ENCODE measurements at regions not wholly inside any gene's neighbourhood (a gene's known extent, or its start where the extent isn't known, plus 50 kb on each side); places are given as distances from the start of the nearest gene placed in this dataset.

- H3K27me3 ChIP-seq, result no peaks in the 10 kb centered on the region
- no peaks in the 10 kb centered on the region for H3K36me3 ChIP-seq
- no peak overlapping the region for H3K4me3 ChIP-seq
- intact Hi-C loops (cut with DNase I; ENCODE audit: low total_unique reads), result no loop called here
- 64 to 72% methylated on average over 3 of the region's 3 CpGs for WGBS, 2 donors (ENCODE audit: low coverage in 1 of 2)
- no peak overlapping the region for H3K27ac ChIP-seq
- H3K9me3 ChIP-seq, result no peaks in the 10 kb centered on the region
- no peak for DNase-seq
- H3K4me1 ChIP-seq, result no peaks in the 10 kb centered on the region
- no peak for TF ChIP-seq CTCF (IDR thresholded peaks at IDR 0.05)
- TF ChIP-seq POLR2A (IDR thresholded peaks at IDR 0.05), result no peak
- no peak for TF ChIP-seq POLR2AphosphoS5 (IDR thresholded peaks at IDR 0.05)
- no peak for TF ChIP-seq EP300 (IDR thresholded peaks at IDR 0.05; ENCODE audit: low read depth)
- in situ Hi-C loops (cut with MboI; ENCODE audit: low pct_ligation_motif_present in 1 of 4, low pct_unique_long_range_greater_than_20kb in 1 of 4, low sequenced_read_pairs in 3 of 4), result no loop called here
These were observed 354.5 kb upstream of the CDH6 start for GRCh38 chr5:30838936-30839496.

GRCh38 chr5:30832519-30832918 lies 361.0 kb upstream of the CDH6 start:
- intact Hi-C loops (cut with DNase I; ENCODE audit: low total_unique reads) (no loop called here), in situ Hi-C loops (cut with MboI; ENCODE audit: low pct_ligation_motif_present in 1 of 4, low pct_unique_long_range_greater_than_20kb in 1 of 4, low sequenced_read_pairs in 3 of 4) (no loop called here)
- Histone ChIP-seq H3K4me1 (no peaks in the 10 kb centered on the region), H3K4me3 (no peak overlapping the region), H3K9me3 (no peaks in the 10 kb centered on the region), H3K27ac (no peak overlapping the region), H3K36me3 (no peaks in the 10 kb centered on the region), H3K27me3 (no peaks in the 10 kb centered on the region)
- no peak for DNase-seq
- no peak for TF ChIP-seq POLR2AphosphoS5 (IDR thresholded peaks at IDR 0.05)
- TF ChIP-seq POLR2A (IDR thresholded peaks at IDR 0.05), result no peak
- no peak for TF ChIP-seq CTCF (IDR thresholded peaks at IDR 0.05)
- TF ChIP-seq EP300 (IDR thresholded peaks at IDR 0.05; ENCODE audit: low read depth), result no peak

GRCh38 chr5:30831605-30832004 lies 361.9 kb upstream of the CDH6 start:
- Histone ChIP-seq H3K4me1 (no peaks in the 10 kb centered on the region), H3K27ac (no peak overlapping the region), H3K36me3 (no peaks in the 10 kb centered on the region), H3K4me3 (no peak overlapping the region), H3K27me3 (no peaks in the 10 kb centered on the region), H3K9me3 (no peaks in the 10 kb centered on the region)
- TF ChIP-seq EP300 (IDR thresholded peaks at IDR 0.05; ENCODE audit: low read depth) (no peak), CTCF (IDR thresholded peaks at IDR 0.05) (no peak), POLR2AphosphoS5 (IDR thresholded peaks at IDR 0.05) (no peak), POLR2A (IDR thresholded peaks at IDR 0.05) (no peak)
- in situ Hi-C loops (cut with MboI; ENCODE audit: low pct_ligation_motif_present in 1 of 4, low pct_unique_long_range_greater_than_20kb in 1 of 4, low sequenced_read_pairs in 3 of 4) (no loop called here), intact Hi-C loops (cut with DNase I; ENCODE audit: low total_unique reads) (no loop called here)
- DNase-seq, result no peak
- 33 to 58% methylated on average over 1 of the region's 1 CpG for WGBS, 2 donors (ENCODE audit: low coverage in 1 of 2)

- no peaks in the 10 kb centered on the region for H3K9me3 ChIP-seq
- in situ Hi-C loops (cut with MboI; ENCODE audit: low pct_ligation_motif_present in 1 of 4, low pct_unique_long_range_greater_than_20kb in 1 of 4, low sequenced_read_pairs in 3 of 4), result no loop called here
- intact Hi-C loops (cut with DNase I; ENCODE audit: low total_unique reads), result no loop called here
- no peaks in the 10 kb centered on the region for H3K4me1 ChIP-seq
- no peak for DNase-seq
- H3K4me3 ChIP-seq, result no peak overlapping the region
- H3K27ac ChIP-seq, result no peak overlapping the region
- no peaks in the 10 kb centered on the region for H3K36me3 ChIP-seq
- TF ChIP-seq CTCF (IDR thresholded peaks at IDR 0.05) (no peak), EP300 (IDR thresholded peaks at IDR 0.05; ENCODE audit: low read depth) (no peak), POLR2AphosphoS5 (IDR thresholded peaks at IDR 0.05) (no peak), POLR2A (IDR thresholded peaks at IDR 0.05) (no peak)
- no peaks in the 10 kb centered on the region for H3K27me3 ChIP-seq
- WGBS, 2 donors (ENCODE audit: low coverage in 1 of 2), result 61% methylated on average over 3 of the region's 3 CpGs
These were observed 362.4 kb upstream of the CDH6 start for GRCh38 chr5:30831123-30831522.
